ENCODE measurements at regions not wholly inside any gene's neighbourhood (a gene's known extent, or its start where the extent isn't known, plus 50 kb on each side); places are given as distances from the start of the nearest gene placed in this dataset.
"Not testable (repeated sequence)": the region's sequence is repeated elsewhere in the genome, so short reads cannot be mapped to it uniquely, and the experiment has no call there.

DNA sequence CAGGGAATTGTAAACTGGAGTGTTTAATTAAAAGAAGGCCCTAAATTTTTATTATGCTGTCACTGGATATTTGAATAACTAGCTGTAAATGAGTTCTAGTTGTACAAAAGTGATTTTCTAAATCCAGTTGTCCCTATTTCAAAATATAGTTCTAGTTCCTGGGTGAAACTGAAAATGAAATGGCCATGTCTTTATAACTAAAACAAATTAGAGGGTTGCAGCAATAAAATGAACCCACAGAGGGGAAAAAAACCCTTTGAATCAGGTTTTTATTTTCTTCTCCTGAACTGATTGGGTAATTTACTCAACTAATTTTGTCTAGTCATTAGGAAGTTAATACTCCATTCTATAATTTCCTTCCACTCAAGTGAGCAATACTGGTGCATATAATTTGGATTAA lies 55.6 kb upstream of the MAP4K3 start:
- Histone ChIP-seq H3K36me3 (no peaks in the 10 kb centered on the region), H3K9me3 (no peaks in the 10 kb centered on the region), H3K4me1 (peaks cover 0 to 22% (median 12%) of the 10 kb centered on the region in 3 donors), H3K27ac (peak overlapping the region in 3 of 4 donors; percentile 1 to 57 (median 36)), H3K4me3 (no peak overlapping the region), H3K27me3 (no peaks in the 10 kb centered on the region)
- TF ChIP-seq POLR2A (IDR thresholded peaks at IDR 0.05): no peak
- TF ChIP-seq, protein P1, sequence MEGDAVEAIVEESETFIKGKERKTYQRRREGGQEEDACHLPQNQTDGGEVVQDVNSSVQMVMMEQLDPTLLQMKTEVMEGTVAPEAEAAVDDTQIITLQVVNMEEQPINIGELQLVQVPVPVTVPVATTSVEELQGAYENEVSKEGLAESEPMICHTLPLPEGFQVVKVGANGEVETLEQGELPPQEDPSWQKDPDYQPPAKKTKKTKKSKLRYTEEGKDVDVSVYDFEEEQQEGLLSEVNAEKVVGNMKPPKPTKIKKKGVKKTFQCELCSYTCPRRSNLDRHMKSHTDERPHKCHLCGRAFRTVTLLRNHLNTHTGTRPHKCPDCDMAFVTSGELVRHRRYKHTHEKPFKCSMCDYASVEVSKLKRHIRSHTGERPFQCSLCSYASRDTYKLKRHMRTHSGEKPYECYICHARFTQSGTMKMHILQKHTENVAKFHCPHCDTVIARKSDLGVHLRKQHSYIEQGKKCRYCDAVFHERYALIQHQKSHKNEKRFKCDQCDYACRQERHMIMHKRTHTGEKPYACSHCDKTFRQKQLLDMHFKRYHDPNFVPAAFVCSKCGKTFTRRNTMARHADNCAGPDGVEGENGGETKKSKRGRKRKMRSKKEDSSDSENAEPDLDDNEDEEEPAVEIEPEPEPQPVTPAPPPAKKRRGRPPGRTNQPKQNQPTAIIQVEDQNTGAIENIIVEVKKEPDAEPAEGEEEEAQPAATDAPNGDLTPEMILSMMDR (IDR thresholded peaks at IDR 0.05): no peak
- no peak for DNase-seq
- intact Hi-C loops (cut with DNase I): no loop called here

DNA sequence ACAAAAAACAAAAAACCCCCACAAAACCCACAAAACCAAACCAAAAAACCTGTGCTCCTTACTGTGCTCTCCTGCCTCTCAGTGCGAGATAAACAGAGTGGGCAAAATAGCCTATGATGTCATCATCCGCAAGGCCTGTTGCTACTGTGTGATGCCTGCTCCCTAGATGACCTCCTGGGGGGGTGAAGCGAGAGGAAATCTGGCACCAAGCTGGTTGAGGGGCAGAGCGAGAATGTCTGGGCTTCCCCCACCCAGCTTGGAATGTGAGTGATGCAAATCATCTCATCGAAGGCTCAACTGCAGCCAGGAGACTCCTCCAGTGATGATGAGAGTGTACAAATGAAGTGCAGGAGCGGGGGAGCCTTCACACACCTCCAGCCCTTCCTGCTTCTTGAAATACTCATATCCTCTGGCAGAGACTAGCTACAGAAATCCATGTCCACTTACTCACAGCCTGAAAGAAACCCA lies 57.7 kb upstream of the MAP4K3 start:
- Histone ChIP-seq H3K27me3 (no peaks in the 10 kb centered on the region), H3K4me3 (no peak overlapping the region), H3K9me3 (no peaks in the 10 kb centered on the region), H3K27ac (no peak overlapping the region), H3K36me3 (no peaks in the 10 kb centered on the region), H3K4me1 (peaks cover 0 to 22% (median 10%) of the 10 kb centered on the region in 3 donors)
- WGBS, 2 donors: 65 to 80% methylated on average over 5 to 6 of the region's 6 CpGs
- intact Hi-C loops (cut with DNase I): no loop called here
- no peak for DNase-seq
- TF ChIP-seq POLR2A (IDR thresholded peaks at IDR 0.05): no peak
- TF ChIP-seq, protein P1 (IDR thresholded peaks at IDR 0.05): no peak

DNA sequence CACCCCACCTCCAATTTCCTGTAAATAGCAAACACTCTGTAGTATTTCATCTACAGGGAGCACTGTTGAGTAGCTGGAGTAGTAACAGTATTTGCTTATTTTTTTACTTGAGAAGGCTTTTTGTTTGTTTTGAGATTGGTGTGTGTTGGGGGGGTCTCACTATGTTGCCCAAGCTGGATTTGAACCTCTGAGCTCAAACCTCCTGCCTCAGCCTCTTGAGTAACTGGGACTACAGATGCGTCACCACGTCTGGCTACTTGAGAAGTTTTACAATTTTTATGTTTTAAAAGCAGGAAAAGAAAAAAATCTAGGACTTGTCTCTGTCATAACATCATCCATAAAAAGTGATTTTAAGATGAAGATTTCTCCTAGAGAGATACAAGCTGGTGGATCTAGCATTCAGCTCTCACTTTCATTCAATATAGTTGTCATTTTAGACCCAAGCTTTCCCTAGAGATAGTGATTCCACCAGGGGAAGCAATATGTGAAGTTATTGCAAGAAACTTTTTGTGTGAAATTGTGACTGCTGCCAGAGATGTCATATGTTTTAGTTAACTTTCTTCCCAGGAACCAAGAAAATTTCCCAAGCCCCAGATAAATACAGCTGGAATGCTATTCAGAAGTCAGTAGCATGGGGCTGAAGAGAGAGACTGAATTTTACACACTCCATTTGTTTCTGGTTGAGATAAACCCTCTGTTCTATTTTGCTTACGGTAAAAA lies 60.2 kb upstream of the MAP4K3 start:
- Histone ChIP-seq H3K4me3 (no peak overlapping the region), H3K4me1 (peaks cover 0 to 17% (median 5%) of the 10 kb centered on the region in 3 donors), H3K27me3 (no peaks in the 10 kb centered on the region), H3K36me3 (no peaks in the 10 kb centered on the region), H3K27ac (peak overlapping the region in 2 of 4 donors; percentile 6 to 37), H3K9me3 (no peaks in the 10 kb centered on the region)
- no peak for TF ChIP-seq POLR2A (IDR thresholded peaks at IDR 0.05)
- TF ChIP-seq, protein P1 (IDR thresholded peaks at IDR 0.05): no peak
- intact Hi-C loops (cut with DNase I): no loop called here
- WGBS, 2 donors: 67 to 88% methylated on average over 3 of the region's 3 CpGs
- DNase-seq: no peak

DNA sequence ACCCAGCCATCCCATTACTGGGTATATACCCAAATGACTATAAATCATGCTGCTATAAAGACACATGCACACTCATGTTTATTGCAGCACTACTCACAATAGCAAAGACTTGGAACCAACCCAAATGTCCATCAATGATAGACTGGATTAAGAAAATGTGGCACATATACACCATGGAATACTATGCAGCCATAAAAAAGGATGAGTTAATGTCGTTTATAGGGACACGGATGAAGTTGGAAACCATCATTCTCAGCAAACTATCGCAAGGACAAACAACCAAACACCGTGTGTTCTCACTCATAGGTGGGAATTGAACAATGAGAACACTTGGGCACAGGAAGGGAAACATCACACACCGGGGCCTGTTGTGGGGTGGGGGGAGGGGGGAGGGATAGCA lies 61.1 kb upstream of the MAP4K3 start:
- H3K27ac ChIP-seq; intact Hi-C loops (cut with DNase I): not testable (repeated sequence)

DNA sequence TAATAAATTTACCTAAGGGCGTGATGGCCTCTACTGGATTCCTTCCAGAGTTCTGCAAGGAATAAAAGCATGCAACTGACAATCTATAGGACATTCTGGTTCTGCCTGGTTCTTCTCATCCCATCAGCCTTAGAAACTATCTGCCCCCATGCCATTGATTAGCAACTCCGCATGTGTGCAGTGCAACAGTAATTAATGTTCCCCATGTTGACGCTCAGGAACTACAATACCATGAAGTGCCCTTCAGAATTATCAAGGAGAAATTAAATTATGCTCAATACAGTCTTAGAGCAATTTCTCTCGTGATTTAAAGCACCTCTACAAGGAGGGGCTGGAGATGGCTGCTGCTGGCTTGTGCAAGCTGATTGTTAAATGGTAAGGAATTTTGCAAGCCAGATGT lies 61.7 kb upstream of the MAP4K3 start:
- Histone ChIP-seq H3K27me3 (no peaks in the 10 kb centered on the region), H3K27ac (no peak overlapping the region), H3K4me1 (peaks cover 0 to 10% (median 6%) of the 10 kb centered on the region in 3 donors), H3K4me3 (no peak overlapping the region), H3K9me3 (no peaks in the 10 kb centered on the region), H3K36me3 (no peaks in the 10 kb centered on the region)
- intact Hi-C loops (cut with DNase I): no loop called here
- TF ChIP-seq, protein P1 (IDR thresholded peaks at IDR 0.05): no peak
- DNase-seq: no peak
- 85 to 87% methylated on average over 4 of the region's 4 CpGs for WGBS, 2 donors

More for the DNA sequence above, 61.1 kb upstream of the MAP4K3 start:
- not testable (repeated sequence) for H3K36me3 ChIP-seq, H3K4me1 ChIP-seq, H3K9me3 ChIP-seq, DNase-seq, H3K4me3 ChIP-seq, H3K27me3 ChIP-seq
- 84 to 97% methylated on average over 3 to 5 of the region's 5 CpGs for WGBS, 2 donors
